GM12891 (cell line): ENCODE measurements at regions not wholly inside any gene's neighbourhood (a gene's known extent, or its start where the extent isn't known, plus 50 kb on each side); places are given as distances from the start of the nearest gene placed in this dataset.

ENCODE experiments used
- POLR2A ChIP-seq: IDR thresholded peaks from 2 replicates; pipeline ENCODE4 v1.6.1; 2011; ENCODE audit warnings: low read depth, low read length, control low read depth
- POLR2AphosphoS5 ChIP-seq: IDR thresholded peaks from 2 replicates; pipeline ENCODE4 v1.6.1; 2011; ENCODE audit warnings: low read depth, low read length, control low read depth
- POU2F2 ChIP-seq: IDR thresholded peaks from 2 replicates; pipeline ENCODE4 v1.6.1; 2011; ENCODE audit warnings: low read depth, mild to moderate bottlenecking, control low read depth, low read length, moderate library complexity
- SPI1 ChIP-seq: IDR thresholded peaks from 2 replicates; pipeline ENCODE4 v1.6.1; 2011; ENCODE audit warnings: low read depth, low read length, control low read depth
- TAF1 ChIP-seq: IDR thresholded peaks from 2 replicates; pipeline ENCODE4 v1.6.1; 2011; ENCODE audit warnings: low read depth, low read length, control low read depth

DNA sequence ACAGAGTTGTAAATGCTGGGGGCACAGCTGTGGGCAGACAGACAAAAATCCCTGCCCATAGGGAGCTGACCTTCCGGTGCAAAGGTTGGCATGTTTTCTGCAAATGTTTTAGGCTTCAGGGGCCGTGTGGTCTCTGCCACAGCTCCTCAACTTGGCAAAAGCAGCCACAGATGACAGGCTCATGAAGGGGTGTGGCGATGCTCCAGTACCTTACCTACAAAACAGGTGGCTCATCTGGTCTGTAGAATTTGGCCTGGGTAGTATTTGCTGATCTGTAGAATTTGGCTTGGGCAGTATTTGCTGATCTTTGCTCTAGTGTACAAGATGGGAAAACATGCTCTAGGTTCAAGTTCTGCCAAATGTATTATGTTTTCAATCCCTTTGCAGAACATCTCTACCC lies 283.9 kb downstream of the GADD45G start:
- TF ChIP-seq POLR2A (no peak), POLR2AphosphoS5 (no peak), TAF1 (no peak), SPI1 (no peak), POU2F2 (no peak)
